GM18511 (cell line): ENCODE measurements at regions not wholly inside any gene's neighbourhood (a gene's known extent, or its start where the extent isn't known, plus 50 kb on each side); places are given as distances from the start of the nearest gene placed in this dataset.
"Not testable (repeated sequence)": the region's sequence is repeated elsewhere in the genome, so short reads cannot be mapped to it uniquely, and the experiment has no call there.

Experiments used
- ATAC-seq: cut with Tn5 transposase; IDR thresholded peaks from one replicate; pipeline ENCODE4 v1.9.1; 2021; ENCODE audit warnings: mild to moderate bottlenecking, moderate library complexity; ENCODE audit not compliant: unreplicated experiment

- no peak for ATAC-seq
These were observed 77.2 kb upstream of the NEIL3 start for GRCh38 chr4:177232473-177232872.

GRCh38 chr4:177235026-177235425 lies 74.6 kb upstream of the NEIL3 start:
- ATAC-seq, result no peak

- no peak for ATAC-seq
These were observed 72.8 kb upstream of the NEIL3 start for GRCh38 chr4:177236886-177237285.

- ATAC-seq, result no peak
These were observed 72.4 kb upstream of the NEIL3 start for GRCh38 chr4:177237291-177237690.

- no peak for ATAC-seq
These were observed 70.2 kb upstream of the NEIL3 start for GRCh38 chr4:177239477-177239876.

GRCh38 chr4:177239878-177240277 lies 69.8 kb upstream of the NEIL3 start:
- no peak for ATAC-seq

GRCh38 chr4:177242651-177243286 lies 66.9 kb upstream of the NEIL3 start:
- no peak for ATAC-seq

- ATAC-seq, result no peak
These were observed 62.8 kb upstream of the NEIL3 start for GRCh38 chr4:177246641-177247584.

- ATAC-seq, result peak; percentile 96
These were observed 59.5 kb upstream of the NEIL3 start for GRCh38 chr4:177250056-177250696.

GRCh38 chr4:177251237-177251636 lies 58.4 kb upstream of the NEIL3 start:
- no peak for ATAC-seq

- no peak for ATAC-seq
These were observed 54.3 kb upstream of the NEIL3 start for GRCh38 chr4:177255359-177255758.

GRCh38 chr4:177256950-177257349 lies 52.7 kb upstream of the NEIL3 start:
- no peak for ATAC-seq

GRCh38 chr4:177259466-177259865 lies 50.2 kb upstream of the NEIL3 start:
- not testable (repeated sequence) for ATAC-seq
